ENCODE measurements at regions not wholly inside any gene's neighbourhood (a gene's known extent, or its start where the extent isn't known, plus 50 kb on each side); places are given as distances from the start of the nearest gene placed in this dataset.

DNA sequence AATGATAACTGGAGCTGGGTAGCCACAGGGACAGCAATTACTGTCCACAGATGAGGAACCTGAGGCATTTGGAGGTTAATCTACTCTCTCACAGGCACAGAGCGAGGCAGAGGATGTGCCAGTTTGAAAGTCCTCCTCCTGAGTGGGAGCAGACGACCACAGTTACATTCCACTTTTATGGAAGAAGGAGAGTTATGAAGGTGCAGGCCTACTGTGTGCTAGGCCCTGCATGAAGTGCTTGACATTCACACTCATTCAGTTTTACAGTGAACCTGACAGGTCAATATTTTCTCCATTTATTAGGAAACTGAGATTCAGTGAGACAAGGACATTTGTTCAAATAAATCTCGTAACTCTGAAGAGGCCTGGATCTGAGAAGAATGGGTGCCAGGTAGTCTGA, 142.0 kb downstream of the TDRD15 start:
- no peak for DNase-seq (ENCODE audit: low read depth, low spot score)
- no peak for ATAC-seq
- Histone ChIP-seq H3K9me3 (ENCODE audit: control insufficient read depth, insufficient read depth, low read depth, low read length) (no peaks in the 10 kb centered on the region), H3K27ac (ENCODE audit: low read length) (no peak overlapping the region), H3K4me3 (ENCODE audit: low read depth in 2 of 2, low read length in 2 of 2) (no peak overlapping the region), H3K27me3 (ENCODE audit: control insufficient read depth, insufficient read depth, low read length) (no peaks in the 10 kb centered on the region), H3K36me3 (ENCODE audit: control insufficient read depth, insufficient read depth, low read length) (no peaks in the 10 kb centered on the region), H3K4me1 (ENCODE audit: control insufficient read depth, insufficient read depth, low read length) (no peaks in the 10 kb centered on the region)
- POLR2A ChIA-PET: no interaction called here
- intact Hi-C loops (cut with micrococcal nuclease; ENCODE audit: unreplicated experiment): no loop called here
- CTCF ChIA-PET: no interaction called here
- no TSS peak for BruUV-seq (replicated peaks)
- in situ Hi-C loops (cut with HindIII; ENCODE audit: low pct_unique_long_range_greater_than_20kb, low sequenced_read_pairs): no loop called here
- TF ChIP-seq POLR2AphosphoS5 (IDR thresholded peaks at IDR 0.05; ENCODE audit: low read depth, low read length): no peak
- TF ChIP-seq SIN3A (IDR thresholded peaks at IDR 0.05; ENCODE audit: borderline replicate concordance, insufficient read depth, low read depth, low read length): no peak
- TF ChIP-seq TCF7L2 (IDR thresholded peaks at IDR 0.05; ENCODE audit: low read depth, low read length): no peak
- TF ChIP-seq, protein P1, sequence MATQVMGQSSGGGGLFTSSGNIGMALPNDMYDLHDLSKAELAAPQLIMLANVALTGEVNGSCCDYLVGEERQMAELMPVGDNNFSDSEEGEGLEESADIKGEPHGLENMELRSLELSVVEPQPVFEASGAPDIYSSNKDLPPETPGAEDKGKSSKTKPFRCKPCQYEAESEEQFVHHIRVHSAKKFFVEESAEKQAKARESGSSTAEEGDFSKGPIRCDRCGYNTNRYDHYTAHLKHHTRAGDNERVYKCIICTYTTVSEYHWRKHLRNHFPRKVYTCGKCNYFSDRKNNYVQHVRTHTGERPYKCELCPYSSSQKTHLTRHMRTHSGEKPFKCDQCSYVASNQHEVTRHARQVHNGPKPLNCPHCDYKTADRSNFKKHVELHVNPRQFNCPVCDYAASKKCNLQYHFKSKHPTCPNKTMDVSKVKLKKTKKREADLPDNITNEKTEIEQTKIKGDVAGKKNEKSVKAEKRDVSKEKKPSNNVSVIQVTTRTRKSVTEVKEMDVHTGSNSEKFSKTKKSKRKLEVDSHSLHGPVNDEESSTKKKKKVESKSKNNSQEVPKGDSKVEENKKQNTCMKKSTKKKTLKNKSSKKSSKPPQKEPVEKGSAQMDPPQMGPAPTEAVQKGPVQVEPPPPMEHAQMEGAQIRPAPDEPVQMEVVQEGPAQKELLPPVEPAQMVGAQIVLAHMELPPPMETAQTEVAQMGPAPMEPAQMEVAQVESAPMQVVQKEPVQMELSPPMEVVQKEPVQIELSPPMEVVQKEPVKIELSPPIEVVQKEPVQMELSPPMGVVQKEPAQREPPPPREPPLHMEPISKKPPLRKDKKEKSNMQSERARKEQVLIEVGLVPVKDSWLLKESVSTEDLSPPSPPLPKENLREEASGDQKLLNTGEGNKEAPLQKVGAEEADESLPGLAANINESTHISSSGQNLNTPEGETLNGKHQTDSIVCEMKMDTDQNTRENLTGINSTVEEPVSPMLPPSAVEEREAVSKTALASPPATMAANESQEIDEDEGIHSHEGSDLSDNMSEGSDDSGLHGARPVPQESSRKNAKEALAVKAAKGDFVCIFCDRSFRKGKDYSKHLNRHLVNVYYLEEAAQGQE (IDR thresholded peaks at IDR 0.05; ENCODE audit: insufficient read depth in 1 of 2, low read depth in 2 of 2, low read length in 1 of 2): no peak
- TF ChIP-seq, protein P2, sequence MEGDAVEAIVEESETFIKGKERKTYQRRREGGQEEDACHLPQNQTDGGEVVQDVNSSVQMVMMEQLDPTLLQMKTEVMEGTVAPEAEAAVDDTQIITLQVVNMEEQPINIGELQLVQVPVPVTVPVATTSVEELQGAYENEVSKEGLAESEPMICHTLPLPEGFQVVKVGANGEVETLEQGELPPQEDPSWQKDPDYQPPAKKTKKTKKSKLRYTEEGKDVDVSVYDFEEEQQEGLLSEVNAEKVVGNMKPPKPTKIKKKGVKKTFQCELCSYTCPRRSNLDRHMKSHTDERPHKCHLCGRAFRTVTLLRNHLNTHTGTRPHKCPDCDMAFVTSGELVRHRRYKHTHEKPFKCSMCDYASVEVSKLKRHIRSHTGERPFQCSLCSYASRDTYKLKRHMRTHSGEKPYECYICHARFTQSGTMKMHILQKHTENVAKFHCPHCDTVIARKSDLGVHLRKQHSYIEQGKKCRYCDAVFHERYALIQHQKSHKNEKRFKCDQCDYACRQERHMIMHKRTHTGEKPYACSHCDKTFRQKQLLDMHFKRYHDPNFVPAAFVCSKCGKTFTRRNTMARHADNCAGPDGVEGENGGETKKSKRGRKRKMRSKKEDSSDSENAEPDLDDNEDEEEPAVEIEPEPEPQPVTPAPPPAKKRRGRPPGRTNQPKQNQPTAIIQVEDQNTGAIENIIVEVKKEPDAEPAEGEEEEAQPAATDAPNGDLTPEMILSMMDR (IDR thresholded peaks at IDR 0.05): no peak

DNA sequence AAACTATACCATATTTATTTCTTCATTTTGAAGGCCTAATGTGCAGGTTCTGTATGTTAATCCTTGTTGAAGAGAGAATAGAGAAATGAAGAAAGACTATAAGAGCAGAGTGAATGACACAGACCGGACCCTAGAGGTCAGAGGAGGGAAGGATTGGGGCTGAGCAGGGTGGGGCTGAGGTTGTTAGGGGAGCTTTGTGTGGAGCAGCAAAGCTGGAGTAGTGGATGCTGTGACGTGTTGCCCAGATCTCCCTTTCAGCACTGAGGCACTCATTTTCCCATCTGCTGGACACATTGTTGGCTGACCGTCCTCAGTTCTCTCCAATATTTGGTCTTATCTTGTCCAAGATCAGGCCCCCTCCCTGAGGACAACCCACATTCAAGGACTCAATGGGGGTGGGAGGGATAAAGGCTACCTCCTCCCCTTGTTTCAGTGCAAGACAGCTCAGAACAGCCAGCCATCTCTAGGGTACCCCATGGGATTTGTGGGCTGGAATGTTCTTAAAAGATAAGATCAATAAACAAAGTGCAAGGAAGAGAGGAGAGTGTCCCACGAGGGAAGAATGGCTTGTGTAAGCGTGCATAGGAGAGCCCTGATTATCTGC, 143.6 kb downstream of the TDRD15 start:
- intact Hi-C loops (cut with micrococcal nuclease; ENCODE audit: unreplicated experiment): no loop called here
- no TSS peak for BruUV-seq (replicated peaks)
- POLR2A ChIA-PET: no interaction called here
- TF ChIP-seq POLR2AphosphoS5 (IDR thresholded peaks at IDR 0.05; ENCODE audit: low read depth, low read length): no peak
- TF ChIP-seq TCF7L2 (IDR thresholded peaks at IDR 0.05; ENCODE audit: low read depth, low read length): no peak
- TF ChIP-seq SIN3A (IDR thresholded peaks at IDR 0.05; ENCODE audit: borderline replicate concordance, insufficient read depth, low read depth, low read length): no peak
- TF ChIP-seq, protein P1 (IDR thresholded peaks at IDR 0.05; ENCODE audit: insufficient read depth in 1 of 2, low read depth in 2 of 2, low read length in 1 of 2): no peak
- TF ChIP-seq, protein P2 (IDR thresholded peaks at IDR 0.05): no peak
- Histone ChIP-seq H3K27ac (ENCODE audit: low read length) (no peak overlapping the region), H3K27me3 (ENCODE audit: control insufficient read depth, insufficient read depth, low read length) (no peaks in the 10 kb centered on the region), H3K9me3 (ENCODE audit: control insufficient read depth, insufficient read depth, low read depth, low read length) (no peaks in the 10 kb centered on the region), H3K4me3 (ENCODE audit: low read depth in 2 of 2, low read length in 2 of 2) (no peak overlapping the region), H3K36me3 (ENCODE audit: control insufficient read depth, insufficient read depth, low read length) (no peaks in the 10 kb centered on the region), H3K4me1 (ENCODE audit: control insufficient read depth, insufficient read depth, low read length) (no peaks in the 10 kb centered on the region)
- ATAC-seq (no peak), DNase-seq (ENCODE audit: low read depth, low spot score) (no peak)
- in situ Hi-C loops (cut with HindIII; ENCODE audit: low pct_unique_long_range_greater_than_20kb, low sequenced_read_pairs): no loop called here
- CTCF ChIA-PET: no interaction called here

Data from Panc1 (cell line).